ENCODE measurements at regions not wholly inside any gene's neighbourhood (a gene's known extent, or its start where the extent isn't known, plus 50 kb on each side); places are given as distances from the start of the nearest gene placed in this dataset.
"Not testable (repeated sequence)": the region's sequence is repeated elsewhere in the genome, so short reads cannot be mapped to it uniquely, and the experiment has no call there.

DNA sequence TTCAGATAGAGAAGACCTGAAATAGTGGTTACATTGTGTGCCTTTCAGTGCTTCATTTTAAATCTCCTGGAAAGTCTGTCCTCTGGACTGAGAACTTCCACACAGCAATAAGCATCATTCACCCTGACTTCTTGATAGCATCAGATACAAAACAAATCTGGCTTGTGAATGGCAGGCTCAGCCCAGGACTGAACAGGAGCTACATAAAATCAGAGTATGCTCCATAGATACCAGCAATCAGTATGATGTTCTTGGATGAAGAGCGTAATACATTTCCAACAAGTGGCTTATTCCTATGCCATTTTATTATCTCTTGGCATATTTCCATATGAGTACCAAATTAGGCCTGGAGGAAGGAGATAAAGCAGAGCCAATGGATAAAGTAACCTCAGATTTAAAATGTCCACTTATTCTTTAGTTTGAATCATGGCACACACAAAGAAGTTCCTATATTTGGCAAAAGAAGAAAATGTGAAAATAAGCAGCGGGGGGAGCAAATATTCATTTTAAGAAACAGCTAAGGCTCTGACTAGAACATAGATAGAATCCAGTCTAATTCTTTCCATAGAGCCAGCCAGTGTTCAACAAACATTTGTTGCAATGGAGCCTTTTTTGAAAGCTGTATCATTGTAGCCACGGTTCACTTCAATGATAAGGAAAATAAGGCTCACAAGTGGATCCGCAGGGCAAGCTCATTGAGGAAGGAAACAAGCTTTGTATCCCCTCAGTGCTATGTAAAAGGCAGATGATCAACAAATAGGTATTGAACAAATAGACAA lies 230.8 kb upstream of the CHAC2 start:
- no peak for DNase-seq

DNA sequence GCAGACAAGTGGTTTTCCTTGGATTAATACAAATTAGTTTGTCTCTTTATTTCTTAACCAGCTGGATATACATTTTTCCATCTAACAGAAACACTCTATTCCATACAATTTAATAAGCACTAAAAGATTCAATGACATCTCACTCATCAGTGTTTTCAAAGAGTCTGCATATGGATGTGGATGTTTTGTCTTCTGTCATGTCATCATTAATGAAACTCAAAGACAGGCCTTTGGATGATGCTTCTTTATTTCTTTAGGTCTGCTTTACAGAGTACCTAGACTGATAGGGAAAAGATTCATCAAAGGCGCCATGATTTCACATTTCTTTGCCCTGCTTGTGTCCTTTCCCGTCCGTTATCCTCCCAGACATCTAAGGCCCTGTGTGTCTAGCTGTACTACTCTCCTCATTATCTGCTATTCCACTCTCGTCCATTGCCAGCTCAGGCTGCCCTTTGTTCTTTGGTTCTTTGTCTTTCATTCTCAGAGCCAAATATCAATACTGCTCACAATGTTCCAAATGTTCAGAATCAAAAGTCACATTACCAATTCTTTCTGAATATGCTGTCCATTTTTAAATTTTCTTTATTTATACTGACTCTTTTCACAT lies 232.3 kb upstream of the CHAC2 start:
- no peak for DNase-seq

DNA sequence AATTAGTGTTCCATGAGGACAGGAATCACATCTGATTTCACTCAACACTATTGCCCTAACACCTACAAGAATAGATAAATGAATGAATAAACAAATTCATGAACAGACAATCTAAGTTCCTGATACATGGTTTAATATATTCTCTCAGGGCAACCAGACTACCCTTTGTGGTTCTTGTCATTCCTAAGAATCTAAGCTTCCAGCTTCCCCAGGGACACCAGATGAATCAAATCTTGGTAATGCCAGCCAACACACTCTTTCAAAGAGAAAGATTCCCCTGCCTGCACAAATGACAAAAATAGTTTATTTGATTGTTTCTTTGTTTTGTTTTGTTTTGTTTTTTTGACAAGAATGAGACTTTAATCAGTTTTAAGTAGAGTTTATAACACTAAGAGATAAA lies 237.5 kb upstream of the CHAC2 start:
- DNase-seq: no peak

DNA sequence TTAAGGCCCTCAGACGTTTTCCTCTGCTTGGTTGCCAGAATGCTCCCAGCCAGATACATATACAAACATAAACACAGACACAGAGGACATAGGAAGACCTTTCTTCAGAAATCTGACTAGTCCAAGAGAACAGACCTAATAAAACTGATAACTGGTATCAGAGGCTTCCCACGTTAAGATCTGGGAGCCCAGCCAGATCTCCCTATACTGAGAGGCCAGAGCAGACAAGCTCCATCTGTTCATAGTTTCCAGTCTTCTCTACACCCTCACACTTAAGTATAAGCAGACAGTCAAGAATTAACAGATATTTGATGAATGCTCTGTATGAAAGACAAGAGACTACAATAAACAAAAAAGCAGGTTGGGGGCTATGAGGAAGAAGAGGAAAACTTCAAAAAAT lies 240.5 kb upstream of the CHAC2 start:
- no peak for DNase-seq

DNA sequence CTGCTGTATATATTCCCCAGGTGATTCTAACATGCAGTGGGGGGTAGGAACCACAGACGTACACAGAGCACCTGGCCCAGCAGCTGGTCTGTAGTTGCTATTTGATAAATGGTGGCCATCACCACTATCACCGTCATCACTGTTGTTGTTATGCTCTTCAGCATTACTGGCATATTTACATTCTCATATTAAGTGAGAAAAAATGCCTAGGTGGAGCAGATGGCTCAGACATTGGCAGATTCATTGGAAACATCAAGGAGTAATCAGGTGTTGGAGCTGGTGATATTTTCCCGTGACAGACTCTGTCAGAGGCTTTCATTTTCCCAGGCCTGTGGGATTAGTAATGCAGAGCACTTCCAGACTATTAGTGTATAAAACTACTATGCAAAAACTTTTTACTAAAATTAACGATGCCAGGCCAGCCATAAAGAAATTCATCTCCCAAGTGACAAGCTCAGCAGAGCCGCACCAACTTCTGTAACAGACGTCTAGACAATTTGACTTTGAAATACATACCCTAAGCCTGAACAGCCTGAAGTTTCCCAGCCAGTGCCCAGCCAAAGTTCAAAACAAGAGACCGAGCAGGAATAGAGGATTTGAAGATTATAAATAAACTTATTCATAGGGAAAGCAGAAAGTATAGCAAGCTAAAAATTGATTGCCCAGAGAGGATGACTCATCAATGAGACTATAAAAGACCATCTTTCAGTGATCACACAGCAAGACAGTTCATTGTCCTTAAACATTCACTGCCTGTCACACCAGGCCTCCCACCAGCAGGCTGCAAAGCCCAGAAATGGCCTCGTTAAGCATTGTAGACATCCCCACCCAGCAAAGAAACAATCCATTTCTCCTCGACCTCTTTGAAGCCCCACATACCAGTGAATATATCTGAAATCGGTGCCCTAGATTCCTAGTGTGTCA lies 247.4 kb upstream of the CHAC2 start:
- peak in 1 of 2 experiments; percentile 42 for DNase-seq

DNA sequence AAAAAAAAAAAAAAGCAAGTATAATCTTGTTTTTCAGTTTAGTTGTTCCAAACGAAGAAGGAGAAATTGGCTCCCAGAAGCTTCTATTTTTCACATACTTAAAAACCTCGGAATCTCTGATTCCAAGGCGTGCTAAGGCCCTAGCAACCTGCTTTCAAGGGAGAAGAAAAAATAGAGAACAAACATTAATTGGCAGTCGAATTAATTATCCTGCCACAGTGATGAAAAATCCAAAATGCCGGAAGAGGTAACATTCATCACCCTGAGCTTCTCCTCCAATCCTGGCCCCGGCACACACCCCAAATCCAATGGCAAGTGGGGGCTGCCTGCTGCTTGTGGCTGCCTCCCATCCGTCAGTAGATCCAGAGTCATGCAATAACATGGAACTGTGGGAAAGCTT lies 250.2 kb upstream of the CHAC2 start:
- DNase-seq: no peak

DNA sequence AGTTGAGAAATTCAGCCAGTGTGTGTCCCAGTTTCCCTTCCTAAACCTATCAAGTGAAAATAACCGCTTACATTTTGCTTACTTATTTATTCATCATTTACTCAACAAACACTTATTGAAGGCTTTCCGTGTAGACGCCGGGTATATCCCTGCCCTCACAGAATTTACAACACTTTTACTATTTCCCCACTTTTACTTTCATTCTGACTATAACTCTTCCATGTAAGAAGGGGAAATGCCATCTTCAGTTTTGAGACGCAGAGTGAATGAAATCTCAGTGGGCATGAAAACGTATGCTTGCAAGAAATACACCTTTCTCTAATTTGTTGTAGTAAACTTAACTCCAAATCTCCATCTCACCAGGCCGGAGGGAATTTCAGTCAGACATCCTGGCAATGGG lies 251.0 kb upstream of the CHAC2 start:
- DNase-seq: no peak

DNA sequence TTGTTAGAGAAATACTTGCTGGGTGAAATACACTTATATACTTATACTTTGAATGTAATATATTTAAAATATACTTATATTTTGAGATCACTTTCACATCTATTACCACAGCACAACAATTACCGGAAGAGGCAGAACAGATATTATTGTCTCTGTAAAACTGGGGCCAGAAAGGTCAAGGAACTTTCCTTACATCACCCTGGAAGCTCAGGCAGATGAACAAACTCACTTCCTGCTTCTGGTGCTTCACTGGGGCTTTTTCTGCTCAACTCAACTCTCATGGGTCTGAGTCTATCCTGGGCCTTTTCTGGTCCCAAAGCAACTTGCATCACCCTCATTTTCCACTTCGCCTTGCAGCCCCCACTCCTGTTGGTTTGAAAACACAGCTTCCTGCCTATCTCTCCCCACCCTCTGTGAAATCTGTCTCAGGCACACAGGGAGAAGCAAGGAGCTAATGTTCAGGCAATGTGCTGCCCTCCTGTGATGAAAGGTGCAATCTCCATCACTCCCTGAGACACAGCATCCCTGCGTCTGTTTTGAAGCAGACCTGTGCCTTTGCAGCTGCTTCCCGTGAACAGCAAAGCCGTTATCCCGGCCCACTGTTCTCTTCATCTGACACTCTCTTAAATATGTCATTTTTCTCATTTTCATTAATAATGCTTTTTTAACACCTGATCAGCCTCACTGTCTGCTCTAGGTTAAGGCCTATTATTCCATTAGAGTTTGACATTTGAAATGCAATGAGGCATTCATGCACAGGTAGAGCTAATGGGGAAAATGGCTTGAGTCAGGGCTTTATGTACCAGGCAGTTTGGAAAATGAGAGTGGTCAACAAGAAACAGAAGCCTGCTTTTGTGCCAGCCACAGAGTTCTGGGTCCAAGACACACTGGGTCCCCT lies 251.9 kb upstream of the CHAC2 start:
- peak in 1 of 2 experiments; percentile 25 for DNase-seq

DNA sequence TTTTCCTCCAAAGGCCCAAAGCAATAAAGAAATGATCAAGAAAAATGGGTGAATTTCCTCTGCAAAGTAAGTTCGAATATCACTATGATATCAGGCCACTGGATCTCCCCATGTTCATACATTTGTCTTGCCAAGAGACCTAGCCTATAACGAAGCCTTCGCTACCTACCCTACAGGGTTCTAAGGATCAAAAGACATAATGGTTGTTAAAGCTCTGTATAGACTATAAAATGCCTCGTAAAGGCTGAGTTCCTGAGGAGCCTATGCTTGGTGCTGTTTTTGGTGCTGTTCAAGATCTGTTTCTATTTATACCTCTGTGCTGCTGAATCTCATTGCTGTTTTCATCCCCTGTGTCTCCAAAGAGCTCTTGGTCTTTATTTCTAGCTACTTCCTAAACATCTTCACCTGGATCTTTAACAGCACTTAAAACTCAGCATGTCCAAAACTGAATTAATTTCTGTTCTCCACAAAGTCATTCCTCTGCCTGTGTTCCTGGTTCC lies 254.4 kb upstream of the CHAC2 start:
- no peak for DNase-seq

DNA sequence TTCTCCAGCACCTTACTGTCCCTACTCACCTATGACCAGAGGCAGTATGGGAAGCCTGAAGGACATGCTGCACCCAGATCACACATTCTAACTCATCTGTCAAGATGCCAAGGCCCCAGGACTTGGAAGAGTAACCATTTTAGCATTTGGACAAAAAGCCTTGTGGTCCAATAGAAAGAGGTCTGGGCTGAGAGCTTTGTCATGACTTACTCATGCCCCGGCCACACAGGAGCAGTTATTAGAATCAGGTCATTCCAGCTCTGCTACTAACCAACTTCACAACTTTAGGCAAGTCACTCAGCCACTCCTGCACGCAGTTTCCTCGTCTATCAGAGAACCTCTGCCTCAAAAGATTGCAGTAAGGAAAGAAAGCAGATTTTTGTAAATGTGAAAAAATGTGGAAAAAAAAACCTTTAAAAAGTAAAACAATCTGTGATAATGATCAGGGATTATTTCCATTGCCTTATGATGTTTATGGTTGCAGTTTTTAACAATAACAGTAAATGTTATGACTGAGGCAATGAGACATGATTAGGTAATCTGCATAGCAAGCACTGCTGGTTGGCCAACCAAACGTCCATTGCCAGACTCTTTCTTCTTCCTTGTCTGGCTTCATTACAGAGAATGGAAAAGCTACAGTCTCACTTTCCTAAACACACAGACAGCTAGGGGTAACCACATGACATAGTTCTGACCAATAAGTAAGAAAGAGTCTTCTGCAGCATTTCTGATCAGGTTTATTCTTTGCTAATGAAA lies 255.4 kb upstream of the CHAC2 start:
- no peak for DNase-seq

DNA sequence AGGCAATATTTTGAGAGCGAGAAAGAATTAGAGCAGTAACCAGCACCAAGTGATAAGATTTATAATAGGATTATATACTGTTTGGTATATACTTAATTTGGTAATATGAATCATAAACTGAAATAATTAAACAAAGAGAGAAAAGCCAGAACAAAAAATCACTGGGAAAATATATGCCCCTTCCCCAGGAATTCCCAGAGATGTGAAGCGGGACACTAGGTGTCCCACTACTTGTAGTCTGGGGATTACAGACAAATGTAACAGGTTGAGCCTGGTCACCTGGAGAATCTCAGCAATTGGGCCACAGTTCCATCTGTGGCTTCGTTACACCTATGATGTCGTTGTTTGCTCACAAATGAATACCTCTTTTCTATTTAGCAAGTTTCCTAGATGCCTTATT lies 256.1 kb upstream of the CHAC2 start:
- no peak for DNase-seq

DNA sequence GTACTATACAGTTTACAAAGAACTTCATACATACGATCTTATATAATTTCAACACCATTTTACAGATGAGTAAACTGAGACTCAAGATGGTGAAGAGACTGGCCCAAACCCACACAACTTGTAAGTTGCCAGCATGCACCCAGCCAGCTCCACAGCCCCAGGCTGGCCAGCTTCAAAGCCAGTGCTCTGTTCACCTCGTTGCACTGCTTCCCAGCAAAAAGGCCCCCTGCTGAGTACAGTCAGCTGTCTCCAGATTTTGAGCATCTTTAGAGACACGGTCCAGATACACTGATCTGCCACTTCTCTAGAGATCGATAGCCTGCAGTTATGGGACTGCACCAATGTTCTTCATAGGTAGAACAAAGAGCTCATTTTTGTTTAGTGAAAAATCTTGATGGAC lies 257.2 kb upstream of the CHAC2 start:
- DNase-seq: no peak

DNA sequence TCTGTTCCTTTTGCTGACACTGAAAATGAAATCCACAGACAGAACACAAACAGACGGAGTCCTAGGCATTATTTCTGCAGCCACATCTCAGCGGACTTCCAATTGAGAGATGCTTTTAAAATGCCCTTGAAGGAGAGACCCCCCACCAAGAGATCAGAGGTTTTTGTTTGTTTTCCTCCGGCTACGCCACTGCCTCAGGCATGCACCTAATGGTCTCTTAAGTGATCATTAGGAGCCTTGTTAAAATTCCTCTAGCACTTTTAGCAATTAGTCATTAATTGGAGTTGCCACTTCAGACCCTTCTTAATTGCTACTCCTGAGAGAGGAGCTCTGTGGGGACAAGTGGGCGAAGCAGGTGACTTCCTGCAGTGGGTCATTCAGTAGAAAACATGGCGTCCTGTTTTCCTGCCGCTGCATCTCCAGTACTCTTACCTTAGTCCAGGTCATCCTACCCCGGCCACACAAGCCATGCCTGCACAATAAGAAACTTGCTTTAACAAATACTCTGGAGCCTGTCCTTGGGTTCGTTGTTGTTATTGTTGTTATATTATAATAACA lies 257.7 kb upstream of the CHAC2 start:
- no peak for DNase-seq

DNA sequence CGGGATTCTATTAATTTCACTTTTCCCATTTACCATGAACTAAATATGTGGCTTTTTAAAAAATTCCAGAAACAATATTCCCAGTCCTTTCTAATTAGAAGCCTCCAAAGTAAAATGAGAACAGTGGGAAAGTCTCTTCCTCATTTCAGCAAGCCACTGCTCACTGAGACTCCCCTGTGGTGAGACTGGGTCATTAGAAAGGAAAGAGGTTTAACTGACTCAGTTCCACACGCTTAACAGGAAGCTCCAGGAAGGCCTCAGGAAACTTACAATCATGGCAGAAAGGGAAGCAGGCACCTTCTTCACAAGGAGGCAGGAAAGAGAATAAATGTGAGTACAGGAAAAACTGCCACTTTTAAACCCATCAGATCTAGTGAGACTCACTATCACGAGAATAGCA lies 258.9 kb upstream of the CHAC2 start:
- no peak for DNase-seq

DNA sequence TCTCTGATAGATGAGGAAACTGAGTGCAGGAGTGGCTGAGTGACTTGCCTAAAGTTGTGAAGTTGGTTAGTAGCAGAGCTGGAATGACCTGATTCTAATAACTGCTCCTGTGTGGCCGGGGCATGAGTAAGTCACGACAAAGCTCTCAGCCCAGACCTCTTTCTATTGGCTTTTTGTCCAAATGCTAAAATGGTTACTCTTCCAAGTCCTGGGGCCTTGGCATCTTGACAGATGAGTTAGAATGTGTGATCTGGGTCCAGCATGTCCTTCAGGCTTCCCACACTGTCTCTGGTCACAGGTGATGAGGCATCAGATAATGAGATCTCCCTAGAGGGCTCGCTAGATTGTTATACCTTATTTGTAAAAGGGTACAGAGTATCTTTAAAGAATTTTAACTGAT lies 260.5 kb upstream of the CHAC2 start:
- not testable (repeated sequence) for DNase-seq

DNA sequence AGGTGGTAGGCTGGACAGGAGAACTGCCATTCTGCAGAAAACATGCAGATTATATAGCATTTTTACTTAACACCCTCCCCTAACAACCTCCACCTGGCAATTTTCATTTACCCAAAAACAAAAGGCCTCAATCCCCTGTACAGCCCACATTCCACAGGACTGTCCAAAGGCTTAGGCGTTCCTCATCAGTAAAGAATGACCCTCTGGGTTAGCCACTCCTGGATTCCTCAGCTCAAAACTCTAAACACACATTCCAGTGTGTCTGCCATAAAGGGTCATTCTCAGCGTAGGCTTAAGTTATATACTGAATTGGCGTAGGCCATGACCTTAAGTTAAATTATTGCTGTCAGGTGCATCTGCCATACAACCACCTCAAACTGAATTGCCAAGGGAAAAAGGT lies 261.8 kb upstream of the CHAC2 start:
- DNase-seq: no peak

DNA sequence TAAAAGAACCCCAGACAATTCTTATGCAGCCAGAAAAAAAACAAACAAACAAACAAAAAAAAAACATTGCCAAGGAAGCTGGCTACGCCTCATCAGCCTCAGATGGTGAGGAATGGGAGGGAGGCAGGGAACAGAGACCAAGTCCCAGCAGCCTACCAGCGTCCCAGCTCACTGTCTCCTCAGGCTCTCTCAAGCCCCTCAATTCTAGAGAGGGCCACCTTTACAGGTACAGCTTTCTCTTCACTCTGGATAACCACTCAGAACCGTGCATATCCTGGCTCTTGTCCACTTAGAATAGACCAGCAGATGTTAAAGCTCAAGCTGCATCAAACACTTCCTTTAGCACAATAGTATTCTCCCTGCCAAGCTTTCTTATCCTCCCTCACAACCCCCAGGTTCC lies 263.1 kb upstream of the CHAC2 start:
- DNase-seq: no peak

DNA sequence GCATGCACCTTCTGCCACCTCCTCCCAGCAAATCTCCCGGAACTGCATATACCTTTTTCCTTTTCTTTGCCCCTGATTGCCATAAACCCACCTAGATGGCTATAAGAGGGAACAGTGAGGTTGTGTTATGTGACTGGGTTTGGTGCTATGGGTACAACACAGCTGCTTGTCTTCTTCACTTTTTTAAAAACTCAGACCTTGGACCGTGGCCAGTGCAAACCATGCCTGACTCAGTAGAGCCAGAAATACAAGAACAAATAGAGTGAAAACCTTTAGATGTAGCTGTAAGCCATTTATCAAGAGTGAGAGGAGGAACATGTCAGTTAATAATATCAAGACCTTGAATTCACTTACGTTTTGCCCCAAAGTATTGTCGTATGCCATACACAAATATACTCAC lies 267.4 kb upstream of the CHAC2 start:
- no peak for DNase-seq

DNA sequence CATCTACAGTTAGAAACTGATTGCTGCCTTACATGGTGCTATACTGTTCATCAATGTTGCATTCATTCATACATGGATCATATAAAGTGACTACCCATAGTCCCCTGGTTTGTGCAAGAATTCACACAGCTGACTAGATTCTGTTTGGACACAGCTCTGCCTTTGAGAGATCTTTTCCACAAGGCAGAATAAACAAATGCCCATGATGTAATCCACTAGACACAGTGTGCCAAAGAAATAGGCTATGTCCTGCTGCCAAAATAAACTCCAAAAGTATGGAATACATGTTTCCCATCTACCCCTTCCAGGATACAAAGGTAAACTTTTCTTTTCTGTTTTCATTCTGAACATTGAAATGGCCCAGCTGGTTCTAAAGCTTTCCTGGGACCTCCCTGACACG lies 269.4 kb upstream of the CHAC2 start:
- DNase-seq: no peak

DNA sequence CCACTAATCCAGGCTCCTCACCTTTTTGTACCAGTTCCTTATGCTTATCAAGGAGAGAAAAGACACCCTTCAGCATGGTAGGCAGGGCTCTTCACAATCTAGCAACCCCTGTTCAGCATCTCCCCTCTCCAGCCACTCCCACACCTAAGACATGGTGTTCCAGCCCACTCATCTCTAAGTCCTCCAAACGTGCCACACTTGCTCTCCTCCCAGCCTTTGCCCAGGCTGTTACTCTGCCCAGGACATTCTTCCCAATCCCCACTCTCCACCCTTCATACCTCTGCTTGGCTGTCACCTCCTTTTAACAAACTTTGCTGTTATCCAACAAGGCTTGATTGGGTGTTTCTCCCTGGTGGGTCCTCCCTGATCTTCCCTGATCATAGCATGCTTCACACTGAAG lies 270.6 kb upstream of the CHAC2 start:
- no peak for DNase-seq

DNA sequence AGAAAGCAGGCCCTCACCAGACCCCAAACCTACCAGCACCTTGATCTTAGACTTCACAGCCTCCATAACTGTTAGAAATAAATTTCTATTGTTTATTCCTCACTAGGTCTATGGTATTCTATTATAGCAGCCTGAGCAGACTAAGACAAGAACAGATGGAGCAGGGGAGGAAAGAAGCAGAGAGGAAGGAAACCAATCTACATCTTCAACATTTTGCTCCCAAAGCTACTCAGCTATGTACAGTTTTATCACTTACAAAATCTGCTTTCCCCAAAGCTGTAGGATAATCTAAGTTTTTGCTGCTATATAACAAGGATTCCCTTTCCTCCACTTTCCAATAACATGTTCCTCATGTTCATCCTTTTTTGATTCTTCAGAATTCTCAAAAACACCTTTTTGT lies 274.4 kb upstream of the CHAC2 start:
- DNase-seq: no peak
